SU-DHL-6 (cell line): ENCODE measurements at regions not wholly inside any gene's neighbourhood (a gene's known extent, or its start where the extent isn't known, plus 50 kb on each side); places are given as distances from the start of the nearest gene placed in this dataset.
"Not testable (repeated sequence)": the region's sequence is repeated elsewhere in the genome, so short reads cannot be mapped to it uniquely, and the experiment has no call there.

ENCODE experiments used
- H2AFZ ChIP-seq: fragments of 200-600 bp; sonication (generic); 2 replicates; pipeline ENCODE4 v1.6.1; 2014; ENCODE audit warnings: low read depth, mild to moderate bottlenecking, moderate library complexity, mixed read lengths, antibody characterized with exemption, low read length; ENCODE audit not compliant: severe bottlenecking
- H3F3A ChIP-seq: fragments of 200-600 bp; shearing (Covaris generic); 2 replicates; pipeline ENCODE4 v1.6.0; 2016; ENCODE audit warnings: antibody characterized with exemption, mild to moderate bottlenecking; ENCODE audit not compliant: insufficient read depth
- H3K27ac ChIP-seq: fragments of 200-600 bp; sonication (generic); 2 replicates; pipeline ENCODE4 v1.5.1; 2016; ENCODE audit warnings: low read depth, mild to moderate bottlenecking, low read length, moderate library complexity, mixed read lengths
- H3K27me3 ChIP-seq: fragments of 200-600 bp; sonication (generic), shearing (Covaris generic); 2 replicates; pipeline ENCODE4 v1.6.0; 2014; ENCODE audit warnings: mild to moderate bottlenecking, low read length
- H3K36me3 ChIP-seq: fragments of 200-600 bp; sonication (generic); 2 replicates; pipeline ENCODE4 v1.6.1; 2014; ENCODE audit warnings: mild to moderate bottlenecking, low read length, mixed read lengths
- H3K4me2 ChIP-seq: fragments of 300-600, 200-600 bp; shearing (Covaris generic), sonication (generic); 2 replicates; pipeline ENCODE4 v1.6.0; 2014; ENCODE audit warnings: low read length, low read depth, mild to moderate bottlenecking; ENCODE audit not compliant: poor library complexity, severe bottlenecking
- H3K4me3 ChIP-seq: fragments of 200-600 bp; sonication (generic); 2 replicates; pipeline ENCODE4 v1.5.1; 2014; ENCODE audit warnings: antibody characterized with exemption, low read length, mild to moderate bottlenecking, mixed read lengths; ENCODE audit not compliant: insufficient read depth, poor library complexity, severe bottlenecking
- H3K79me2 ChIP-seq: fragments of 200-600 bp; sonication (generic); 2 replicates; pipeline ENCODE4 v1.6.1; 2014; ENCODE audit warnings: mild to moderate bottlenecking, low read length, moderate library complexity; ENCODE audit not compliant: insufficient read depth
- H3K9ac ChIP-seq: fragments of 200-600 bp; sonication (generic); 2 replicates; pipeline ENCODE4 v1.7.0; 2014; ENCODE audit warnings: mild to moderate bottlenecking, low read length
- H3K9me2 ChIP-seq: fragments of 200-600 bp; sonication (generic); replicated peaks from 2 replicates; pipeline ENCODE4 v1.6.1; 2014; ENCODE audit warnings: low read length; ENCODE audit not compliant: insufficient read depth
- H3K9me3 ChIP-seq: fragments of 200-600 bp; sonication (generic); 2 replicates; pipeline ENCODE4 v1.6.1; 2014; ENCODE audit warnings: low read length, mixed read lengths; ENCODE audit not compliant: insufficient read depth
- H4K20me1 ChIP-seq: fragments of 200-600 bp; sonication (generic); 2 replicates; pipeline ENCODE4 v1.6.1; 2014; ENCODE audit warnings: low read depth, mild to moderate bottlenecking, antibody characterized with exemption, low read length, moderate library complexity, mixed read lengths
- EZH2phosphoT487 ChIP-seq: fragments of 200-600 bp; sonication (generic), shearing (Covaris generic); conservative IDR thresholded peaks from 2 replicates; pipeline ENCODE4 v1.6.1; 2018; ENCODE audit warnings: mild to moderate bottlenecking, antibody characterized with exemption, low read length, moderate library complexity, mixed read lengths
- TF ChIP-seq, protein P1 (sequence below): fragments of 200-600 bp; sonication (generic); IDR thresholded peaks from one replicate; pipeline ENCODE4 v1.5.1; 2017; ENCODE audit warnings: antibody characterized with exemption, mild to moderate bottlenecking, low read length, moderate library complexity; ENCODE audit not compliant: insufficient read depth, poor library complexity, severe bottlenecking

DNA sequence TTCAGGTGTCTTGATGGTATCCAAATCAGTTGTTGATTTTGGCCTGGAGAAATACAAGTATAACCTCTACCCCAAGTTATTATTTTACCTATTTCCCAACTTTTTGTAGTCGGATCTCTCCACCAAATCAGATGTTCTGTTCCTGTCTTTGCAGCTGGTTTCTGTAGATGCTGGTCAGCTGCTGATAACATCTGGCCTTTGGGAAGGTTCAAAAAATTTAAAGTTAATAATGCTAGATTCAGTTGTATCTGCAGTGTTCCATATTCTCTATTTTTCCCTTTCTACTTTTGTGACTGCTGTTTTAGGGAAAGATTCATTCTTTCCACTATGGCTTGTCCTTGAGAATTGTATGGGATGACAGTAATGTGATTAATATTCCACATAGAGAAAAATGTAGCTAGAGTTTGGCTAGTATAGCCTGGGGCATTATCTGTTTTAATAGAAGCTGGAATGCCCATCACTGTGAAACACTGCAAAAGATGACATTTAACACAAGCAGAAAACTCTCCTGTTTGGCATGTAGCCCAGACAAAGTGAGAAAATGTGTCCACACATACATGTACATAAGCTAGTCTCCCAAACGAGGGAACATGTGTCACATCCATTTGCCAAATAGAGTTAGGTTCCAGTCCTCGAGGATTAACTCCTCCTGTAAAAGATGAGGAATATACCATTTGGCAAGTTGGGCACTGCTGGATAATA is 99.2 kb downstream of the ZNF100 start:
- H2AFZ ChIP-seq, H3K4me3 ChIP-seq, H3K27ac ChIP-seq, H3K27me3 ChIP-seq, H4K20me1 ChIP-seq, H3K36me3 ChIP-seq, H3K79me2 ChIP-seq, H3F3A ChIP-seq, H3K9me3 ChIP-seq, H3K4me2 ChIP-seq, H3K9ac ChIP-seq, H3K9me2 ChIP-seq: not testable (repeated sequence)

GRCh38 chr19:21655540-21656126 is 111.7 kb downstream of the ZNF100 start:
- TF ChIP-seq, protein P1, sequence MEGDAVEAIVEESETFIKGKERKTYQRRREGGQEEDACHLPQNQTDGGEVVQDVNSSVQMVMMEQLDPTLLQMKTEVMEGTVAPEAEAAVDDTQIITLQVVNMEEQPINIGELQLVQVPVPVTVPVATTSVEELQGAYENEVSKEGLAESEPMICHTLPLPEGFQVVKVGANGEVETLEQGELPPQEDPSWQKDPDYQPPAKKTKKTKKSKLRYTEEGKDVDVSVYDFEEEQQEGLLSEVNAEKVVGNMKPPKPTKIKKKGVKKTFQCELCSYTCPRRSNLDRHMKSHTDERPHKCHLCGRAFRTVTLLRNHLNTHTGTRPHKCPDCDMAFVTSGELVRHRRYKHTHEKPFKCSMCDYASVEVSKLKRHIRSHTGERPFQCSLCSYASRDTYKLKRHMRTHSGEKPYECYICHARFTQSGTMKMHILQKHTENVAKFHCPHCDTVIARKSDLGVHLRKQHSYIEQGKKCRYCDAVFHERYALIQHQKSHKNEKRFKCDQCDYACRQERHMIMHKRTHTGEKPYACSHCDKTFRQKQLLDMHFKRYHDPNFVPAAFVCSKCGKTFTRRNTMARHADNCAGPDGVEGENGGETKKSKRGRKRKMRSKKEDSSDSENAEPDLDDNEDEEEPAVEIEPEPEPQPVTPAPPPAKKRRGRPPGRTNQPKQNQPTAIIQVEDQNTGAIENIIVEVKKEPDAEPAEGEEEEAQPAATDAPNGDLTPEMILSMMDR = no peak
- no peak for TF ChIP-seq EZH2phosphoT487
- no peak overlapping the region for H2AFZ ChIP-seq
- H4K20me1 ChIP-seq = no peaks in the 10 kb centered on the region
- H3K36me3 ChIP-seq = no peaks in the 10 kb centered on the region
- no peak overlapping the region for H3K4me3 ChIP-seq
- 0 out of 2 replicates have a peak, but pooled peaks cover 9% of the 10 kb centered on the region for H3K9me3 ChIP-seq
- no peaks in the 10 kb centered on the region for H3K79me2 ChIP-seq
- H3K27ac ChIP-seq = no peak overlapping the region
- no peaks in the 10 kb centered on the region for H3K27me3 ChIP-seq
- H3K9ac ChIP-seq = no peak overlapping the region
- no peaks in the 10 kb centered on the region for H3F3A ChIP-seq
- no peaks in the 10 kb centered on the region for H3K9me2 ChIP-seq
- H3K4me2 ChIP-seq = no peak overlapping the region

GRCh38 chr19:21651478-21651877 is 115.9 kb downstream of the ZNF100 start:
- not testable (repeated sequence) for H3F3A ChIP-seq, H3K9me2 ChIP-seq, H3K27me3 ChIP-seq, H3K4me3 ChIP-seq, H2AFZ ChIP-seq, H3K9me3 ChIP-seq, H3K4me2 ChIP-seq, H3K36me3 ChIP-seq, H3K79me2 ChIP-seq, H3K9ac ChIP-seq, H4K20me1 ChIP-seq, H3K27ac ChIP-seq

- Histone ChIP-seq H3F3A (no peaks in the 10 kb centered on the region), H3K36me3 (no peaks in the 10 kb centered on the region), H3K27me3 (no peaks in the 10 kb centered on the region), H3K4me3 (no peak overlapping the region), H2AFZ (no peak overlapping the region), H3K9me2 (no peaks in the 10 kb centered on the region), H3K9ac (no peak overlapping the region), H3K9me3 (no peaks in the 10 kb centered on the region), H3K4me2 (no peak overlapping the region), H3K27ac (no peak overlapping the region), H4K20me1 (no peaks in the 10 kb centered on the region), H3K79me2 (no peaks in the 10 kb centered on the region)
- TF ChIP-seq EZH2phosphoT487 = no peak
- TF ChIP-seq, protein P1 = no peak
Observed at GRCh38 chr19:21638776-21639175, 128.6 kb downstream of the ZNF100 start.
